Ovary (tissue), 7 donors: ENCODE measurements at regions not wholly inside any gene's neighbourhood (a gene's known extent, or its start where the extent isn't known, plus 50 kb on each side); places are given as distances from the start of the nearest gene placed in this dataset.
"Not testable (repeated sequence)": the region's sequence is repeated elsewhere in the genome, so short reads cannot be mapped to it uniquely, and the experiment has no call there.

Experiments used
- DNase-seq, 5 donors: peaks; one replicate each; pipeline ENCODE4 v3.0.0-alpha.2; 2019 to 2020
- H3K27ac ChIP-seq, 2 donors: fragments of 200-600 bp; one replicate each; pipeline versions ENCODE4 v1.5.1 to v1.8.0; 2019 to 2022
- H3K27me3 ChIP-seq: fragments of 200-600 bp; one replicate; pipeline ENCODE4 v1.8.0; 2022
- H3K36me3 ChIP-seq: fragments of 200-600 bp; sonication (generic); one replicate; pipeline ENCODE4 v1.5.1; 2019
- H3K4me1 ChIP-seq: one replicate; pipeline ENCODE4 v1.8.1; 2013; ENCODE audit warnings: mild to moderate bottlenecking, moderate library complexity; ENCODE audit not compliant: insufficient read depth
- H3K4me3 ChIP-seq: fragments of 200-600 bp; sonication (generic); one replicate; pipeline ENCODE4 v1.5.1; 2017
- H3K9me3 ChIP-seq, 2 donors: fragments of 200-600 bp in 1 of 2; sonication (generic) in 1 of 2; one replicate each; pipeline versions ENCODE4 v1.5.1 to v1.8.1; 2013 to 2019; ENCODE audit warnings: mild to moderate bottlenecking in 1 of 2, moderate library complexity in 1 of 2
- CTCF ChIP-seq, 3 donors: fragments of 450-650 bp in 2 of 3; fragments of 200-600 bp in 1 of 3; IDR thresholded peaks; one replicate each; pipeline versions ENCODE4 v1.5.1 to v1.8.0; 2016 to 2022; ENCODE audit warnings: antibody characterized with exemption in 3 of 3, mild to moderate bottlenecking in 1 of 3
- EP300 ChIP-seq: sonication (generic); formaldehyde crosslinking; IDR thresholded peaks from one replicate; pipeline ENCODE4 v1.6.1; 2017; ENCODE audit warnings: antibody characterized with exemption
- POLR2A ChIP-seq: fragments of 450-650 bp; IDR thresholded peaks from one replicate; pipeline ENCODE4 v1.6.1; 2017; ENCODE audit warnings: antibody characterized with exemption, mild to moderate bottlenecking, moderate library complexity
- WGBS, 3 donors: extraction: QIAGEN DNeasy Blood & Tissue Kit in 1 of 3; methylation state at CpG; one replicate each; pipeline versions ENCODE4 v1.1.5 to v1.1.7; 2013 to 2017; 5-methylcytosine and 5-hydroxymethylcytosine counted together
- intact Hi-C, 4 donors: fragments of 100-400 bp; cut with DNase I; formaldehyde crosslinking; loops; one replicate each; pipeline versions ENCODE4 v1.11.0 to v1.15.1; 2022 to 2023
- donor health status: DM: no; HTN: no; CAD: no; lungs with moderate emphysema.
- donor health status: DM: no; HTN: no; CAD: no.
- donor health status: Bipolar disorder and iron deficiency.
- donor health status: DM: no; HTN: no; CAD: no.
- donor health status: DM: yes; HTN: yes; CAD: no.

DNA sequence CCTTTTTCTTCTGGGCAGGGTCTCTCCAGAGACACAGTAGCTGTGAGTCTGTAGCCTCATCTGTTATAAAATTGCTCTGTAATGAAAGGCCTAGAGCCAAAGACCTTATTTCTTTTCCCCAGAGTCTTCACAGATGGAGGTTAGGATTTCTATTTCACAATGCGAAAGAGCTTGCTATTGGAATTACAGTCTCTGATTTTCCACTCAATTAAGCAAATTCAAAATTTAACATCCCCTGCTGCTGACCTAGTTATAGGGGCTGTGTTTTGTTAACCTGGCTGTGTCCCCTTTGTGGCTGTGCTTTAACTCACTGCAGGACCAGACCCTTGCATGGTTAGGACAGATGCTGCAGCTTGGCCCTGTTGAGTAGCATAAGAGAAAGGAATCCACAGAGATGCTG, 190.3 kb upstream of the NMUR2 start:
- no peaks in the 10 kb centered on the region for H3K4me1 ChIP-seq
- no peaks in the 10 kb centered on the region for H3K27me3 ChIP-seq
- H3K4me3 ChIP-seq = no peak overlapping the region
- H3K9me3 ChIP-seq = no peaks in the 10 kb centered on the region
- TF ChIP-seq CTCF (IDR thresholded peaks at IDR 0.05) = no peak
- no peak for TF ChIP-seq POLR2A
- no peak for TF ChIP-seq EP300
- H3K36me3 ChIP-seq = no peaks in the 10 kb centered on the region
- H3K27ac ChIP-seq = no peak overlapping the region
- intact Hi-C loops = no loop called here
- WGBS, 3 donors = 92 to 97% (median 93%) methylated on average over 1 of the region's 1 CpG
- no peak for DNase-seq

GRCh38 chr5:152599096-152599495, 194.0 kb upstream of the NMUR2 start:
- 59 to 83% (median 65%) methylated on average over 1 of the region's 1 CpG for WGBS, 3 donors
- Histone ChIP-seq H3K36me3 (no peaks in the 10 kb centered on the region), H3K4me1 (no peaks in the 10 kb centered on the region), H3K27me3 (no peaks in the 10 kb centered on the region), H3K9me3 (no peaks in the 10 kb centered on the region), H3K4me3 (no peak overlapping the region), H3K27ac (no peak overlapping the region)
- intact Hi-C loops = no loop called here
- TF ChIP-seq POLR2A = no peak
- TF ChIP-seq CTCF (IDR thresholded peaks at IDR 0.05) = no peak
- TF ChIP-seq EP300 = no peak
- no peak for DNase-seq

- intact Hi-C loops = no loop called here
- WGBS, 3 donors = 44 to 56% (median 45%) methylated on average over 2 of the region's 2 CpGs
- TF ChIP-seq CTCF (IDR thresholded peaks at IDR 0.05) (no peak), POLR2A (no peak), EP300 (no peak)
- Histone ChIP-seq H3K36me3 (no peaks in the 10 kb centered on the region), H3K4me3 (no peak overlapping the region), H3K27ac (no peak overlapping the region), H3K9me3 (no peaks in the 10 kb centered on the region), H3K27me3 (no peaks in the 10 kb centered on the region), H3K4me1 (no peaks in the 10 kb centered on the region)
- DNase-seq = no peak
These were observed 197.0 kb upstream of the NMUR2 start for GRCh38 chr5:152601806-152602732.

DNA sequence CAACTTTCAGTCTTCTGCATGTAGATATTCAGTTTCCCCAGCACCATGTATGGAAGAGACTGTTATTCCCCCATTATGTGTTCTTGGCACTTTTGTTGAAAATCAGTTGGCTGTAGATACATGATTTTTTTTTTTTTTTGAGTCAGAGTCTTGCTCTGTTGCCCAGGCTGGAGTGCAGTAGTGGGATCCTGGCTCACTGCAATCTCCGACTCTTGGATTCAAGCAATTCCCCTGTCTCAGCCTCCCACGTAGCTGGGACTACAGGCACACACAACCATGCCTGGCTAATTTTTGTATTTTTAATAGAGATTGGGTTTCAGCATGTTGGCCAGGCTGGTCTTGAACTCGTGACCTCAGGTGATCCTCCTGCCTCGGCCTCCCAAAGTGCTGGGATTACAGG, 201.0 kb upstream of the NMUR2 start:
- WGBS, 3 donors = 78 to 84% (median 81%) methylated on average over 4 of the region's 4 CpGs

DNA sequence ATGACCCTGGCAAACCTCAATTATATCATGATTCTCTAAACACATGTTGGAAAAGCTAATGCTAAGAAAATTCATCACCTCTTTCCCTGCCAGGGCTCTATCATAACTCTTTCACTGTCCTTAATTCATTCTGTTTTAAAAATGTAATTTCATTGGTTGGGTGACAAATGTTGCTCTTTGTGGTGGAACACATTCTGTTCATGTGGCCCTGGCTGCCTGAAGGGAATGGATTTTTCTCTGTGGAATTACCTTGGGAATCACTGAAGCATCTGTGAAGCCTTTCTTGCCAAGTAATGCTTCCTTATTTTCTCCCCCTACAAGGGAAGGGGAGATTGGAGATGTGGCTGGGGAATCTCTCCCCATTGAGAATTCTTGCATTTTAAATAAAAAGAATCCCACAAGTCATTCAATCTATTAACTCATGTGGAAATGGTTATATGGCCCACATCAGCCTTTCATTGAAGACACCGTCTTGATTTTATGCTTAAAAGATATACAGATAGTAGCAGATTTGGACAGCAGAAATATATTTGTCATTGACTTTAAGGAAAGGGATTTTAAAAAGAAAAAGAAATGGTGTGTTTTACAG, 201.8 kb upstream of the NMUR2 start:
- no peak for DNase-seq
- no peaks in the 10 kb centered on the region for H3K9me3 ChIP-seq
- H3K27me3 ChIP-seq = no peaks in the 10 kb centered on the region
- H3K4me3 ChIP-seq = no peak overlapping the region
- H3K36me3 ChIP-seq = no peaks in the 10 kb centered on the region
- intact Hi-C loops = no loop called here
- WGBS, 3 donors = 74 to 86% (median 75%) methylated on average over 1 of the region's 1 CpG
- TF ChIP-seq CTCF (IDR thresholded peaks at IDR 0.05) (no peak), POLR2A (no peak)
- H3K4me1 ChIP-seq = no peaks in the 10 kb centered on the region
- H3K27ac ChIP-seq = no peak overlapping the region

More for the DNA sequence above, 201.0 kb upstream of the NMUR2 start:
- H3K4me3 ChIP-seq, H3K36me3 ChIP-seq, H3K27ac ChIP-seq, intact Hi-C loops, DNase-seq, H3K27me3 ChIP-seq, H3K9me3 ChIP-seq, H3K4me1 ChIP-seq: not testable (repeated sequence)
